KMS-11 (cell line): ENCODE measurements at regions not wholly inside any gene's neighbourhood (a gene's known extent, or its start where the extent isn't known, plus 50 kb on each side); places are given as distances from the start of the nearest gene placed in this dataset.
A peak's percentile ranks its signal among the peaks of the same experiment; 100 is the strongest.

Experiments
- H2AFZ ChIP-seq: fragments of 200-600 bp; sonication (generic); 2 replicates; pipeline ENCODE4 v1.6.1; 2016; ENCODE audit warnings: antibody characterized with exemption, mixed run types, low read depth
- H3K27ac ChIP-seq: fragments of 200-600 bp; sonication (generic); 2 replicates; pipeline ENCODE4 v1.6.1; 2016; ENCODE audit warnings: mild to moderate bottlenecking, mixed run types
- H3K27me3 ChIP-seq: fragments of 200-600 bp; sonication (generic); 2 replicates; pipeline ENCODE4 v1.6.1; 2017; ENCODE audit warnings: mild to moderate bottlenecking, low read depth, mixed run types, moderate library complexity; ENCODE audit not compliant: insufficient read depth
- H3K36me3 ChIP-seq: fragments of 200-600 bp; sonication (generic); 2 replicates; pipeline ENCODE4 v1.6.1; 2017; ENCODE audit warnings: mild to moderate bottlenecking, mixed run types; ENCODE audit not compliant: insufficient read depth
- H3K4me1 ChIP-seq: fragments of 200-600 bp; sonication (generic); 2 replicates; pipeline ENCODE4 v1.6.1; 2016; ENCODE audit warnings: mild to moderate bottlenecking, low read depth, mixed run types; ENCODE audit not compliant: poor library complexity, severe bottlenecking
- H3K4me2 ChIP-seq: fragments of 200-600 bp; sonication (generic); 2 replicates; pipeline ENCODE4 v1.7.0; 2016; ENCODE audit warnings: mild to moderate bottlenecking, mixed run types
- H3K4me3 ChIP-seq: fragments of 200-600 bp; sonication (generic); IDR thresholded peaks from 2 replicates; pipeline ENCODE4 v1.6.1; 2017; ENCODE audit warnings: low read depth, low read length, mixed read lengths; ENCODE audit not compliant: insufficient read depth
- H3K79me2 ChIP-seq: fragments of 200-600 bp; sonication (generic); 2 replicates; pipeline ENCODE4 v1.6.1; 2016; ENCODE audit warnings: low read depth, mixed run types; ENCODE audit not compliant: insufficient read depth
- H3K9ac ChIP-seq: fragments of 200-600 bp; sonication (generic); 2 replicates; pipeline ENCODE4 v1.6.1; 2016; ENCODE audit warnings: mild to moderate bottlenecking, mixed run types
- H4K20me1 ChIP-seq: fragments of 200-600 bp; sonication (generic); 2 replicates; pipeline ENCODE4 v1.6.1; 2016; ENCODE audit warnings: mild to moderate bottlenecking, mixed run types; ENCODE audit not compliant: insufficient read depth
- CTCF ChIP-seq: fragments of 200-600 bp; sonication (generic); conservative IDR thresholded peaks from 2 replicates; pipeline ENCODE4 v1.6.1; 2017; ENCODE audit warnings: low read depth, mild to moderate bottlenecking, antibody characterized with exemption, low read length, moderate library complexity, mixed read lengths

GRCh38 chr3:74106925-74107324 lies 482.2 kb upstream of the PDZRN3 start:
- no peaks in the 10 kb centered on the region for H4K20me1 ChIP-seq
- H3K79me2 ChIP-seq, result no peaks in the 10 kb centered on the region
- no peaks in the 10 kb centered on the region for H3K4me1 ChIP-seq
- no peak overlapping the region for H3K9ac ChIP-seq
- H3K4me2 ChIP-seq, result no peak overlapping the region
- no peak for TF ChIP-seq CTCF
- H3K36me3 ChIP-seq, result no peaks in the 10 kb centered on the region
- no peak overlapping the region for H3K27ac ChIP-seq
- no peak overlapping the region for H2AFZ ChIP-seq
- H3K27me3 ChIP-seq, result no peaks in the 10 kb centered on the region
- no peak overlapping the region for H3K4me3 ChIP-seq

- peak overlapping the region; percentile 4; the same call in 1 of the 2 replicates for H2AFZ ChIP-seq
- H3K27me3 ChIP-seq, result no peaks in the 10 kb centered on the region
- H3K4me3 ChIP-seq, result no peak overlapping the region
- no peaks in the 10 kb centered on the region for H3K79me2 ChIP-seq
- no peaks in the 10 kb centered on the region for H4K20me1 ChIP-seq
- no peak for TF ChIP-seq CTCF
- H3K36me3 ChIP-seq, result no peaks in the 10 kb centered on the region
- peak overlapping the region; percentile 22; the same call in 1 of the 2 replicates for H3K27ac ChIP-seq
- peaks cover 15% of the 10 kb centered on the region for H3K4me1 ChIP-seq
- H3K4me2 ChIP-seq, result peak overlapping the region; percentile 5; the same call in 1 of the 2 replicates
- H3K9ac ChIP-seq, result no peak overlapping the region
These were observed 466.5 kb upstream of the PDZRN3 start for GRCh38 chr3:74091204-74091603.

- TF ChIP-seq CTCF, result no peak
- no peak overlapping the region for H3K4me3 ChIP-seq
- no peaks in the 10 kb centered on the region for H3K27me3 ChIP-seq
- no peaks in the 10 kb centered on the region for H3K79me2 ChIP-seq
- H3K27ac ChIP-seq, result no peak overlapping the region
- no peaks in the 10 kb centered on the region for H3K36me3 ChIP-seq
- H3K4me1 ChIP-seq, result peaks cover 15% of the 10 kb centered on the region
- H2AFZ ChIP-seq, result no peak overlapping the region
- H4K20me1 ChIP-seq, result no peaks in the 10 kb centered on the region
- no peak overlapping the region for H3K9ac ChIP-seq
- no peak overlapping the region for H3K4me2 ChIP-seq
These were observed 465.1 kb upstream of the PDZRN3 start for GRCh38 chr3:74089814-74090213.

GRCh38 chr3:74080056-74080461 lies 455.3 kb upstream of the PDZRN3 start:
- H2AFZ ChIP-seq, result no peak overlapping the region
- no peaks in the 10 kb centered on the region for H4K20me1 ChIP-seq
- no peaks in the 10 kb centered on the region for H3K36me3 ChIP-seq
- no peak for TF ChIP-seq CTCF
- no peaks in the 10 kb centered on the region for H3K4me1 ChIP-seq
- H3K9ac ChIP-seq, result no peak overlapping the region
- no peaks in the 10 kb centered on the region for H3K27me3 ChIP-seq
- no peak overlapping the region for H3K4me3 ChIP-seq
- no peaks in the 10 kb centered on the region for H3K79me2 ChIP-seq
- no peak overlapping the region for H3K4me2 ChIP-seq
- no peak overlapping the region for H3K27ac ChIP-seq

GRCh38 chr3:74075241-74075640 lies 450.5 kb upstream of the PDZRN3 start:
- Histone ChIP-seq H3K4me2 (no peak overlapping the region), H3K79me2 (no peaks in the 10 kb centered on the region), H3K36me3 (no peaks in the 10 kb centered on the region), H3K4me1 (no peaks in the 10 kb centered on the region), H3K27ac (no peak overlapping the region), H3K27me3 (no peaks in the 10 kb centered on the region), H3K4me3 (no peak overlapping the region), H3K9ac (no peak overlapping the region), H2AFZ (no peak overlapping the region), H4K20me1 (no peaks in the 10 kb centered on the region)
- TF ChIP-seq CTCF, result no peak
